Stimulated activated CD8-positive, alpha-beta memory T cell treated with anti-CD3 and anti-CD28 coated beads, Interleukin-15, amount 100 ng/mL, for 24 hours (primary cell): ENCODE measurements at regions not wholly inside any gene's neighbourhood (a gene's known extent, or its start where the extent isn't known, plus 50 kb on each side); places are given as distances from the start of the nearest gene placed in this dataset.

ENCODE experiments used
- DNase-seq: peaks from one replicate; pipeline ENCODE4 v3.0.0-alpha.2; 2020; ENCODE audit warnings: low read depth

DNA sequence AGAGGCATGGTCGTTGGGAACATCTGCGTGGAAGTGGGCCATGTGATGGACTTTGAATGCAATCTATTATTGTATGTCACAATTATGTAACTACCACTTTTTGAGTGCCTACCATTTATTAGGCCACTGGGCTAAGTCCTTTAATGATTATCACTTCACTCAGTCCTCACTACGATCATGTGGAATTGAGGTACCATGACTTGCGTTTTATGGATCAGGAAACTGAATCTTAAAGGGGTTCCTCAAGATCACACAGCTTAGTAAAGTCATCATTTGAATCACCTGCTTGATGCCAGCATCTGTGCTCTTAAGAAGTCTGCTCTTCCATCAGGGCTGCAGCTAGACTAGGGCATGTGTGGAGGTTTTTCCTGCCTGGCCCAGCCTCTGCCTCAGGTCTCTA is 136.7 kb downstream of the DAD1 start:
- DNase-seq = no peak

DNA sequence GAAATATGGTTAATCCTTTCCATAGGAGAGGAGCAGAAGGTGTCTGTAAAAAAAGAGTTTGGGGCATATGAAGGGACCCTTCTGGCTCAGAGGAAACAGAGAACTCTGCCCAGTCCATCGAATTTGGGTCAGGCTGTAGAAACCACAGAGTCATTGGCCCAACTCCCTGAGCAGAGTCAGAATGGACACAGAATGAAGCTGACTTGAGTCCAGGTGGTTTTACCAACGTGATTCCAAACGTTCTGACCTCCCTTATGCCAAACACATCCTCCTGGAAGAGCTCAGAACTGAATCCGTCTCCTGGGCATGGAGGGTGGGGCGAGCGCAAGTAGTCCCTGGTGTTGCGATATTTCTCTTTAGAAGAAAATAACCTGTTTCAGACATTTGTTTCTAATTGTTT is 138.8 kb downstream of the DAD1 start:
- DNase-seq = no peak

DNA sequence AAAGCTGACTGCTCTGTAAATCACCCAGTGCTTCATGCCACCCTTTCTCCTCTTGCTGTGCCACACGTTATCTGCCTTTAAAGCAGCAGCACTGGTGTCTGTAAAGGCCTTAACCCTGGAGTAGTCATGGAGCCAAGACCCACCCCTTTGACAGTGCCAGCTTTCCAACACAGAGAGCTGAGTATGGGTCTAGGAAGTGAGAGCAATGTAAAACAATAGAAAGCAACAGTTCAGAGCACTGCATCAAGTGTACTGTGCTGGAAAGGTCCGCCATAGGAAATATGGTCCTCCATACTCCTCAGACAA is 139.5 kb downstream of the DAD1 start:
- DNase-seq = no peak

DNA sequence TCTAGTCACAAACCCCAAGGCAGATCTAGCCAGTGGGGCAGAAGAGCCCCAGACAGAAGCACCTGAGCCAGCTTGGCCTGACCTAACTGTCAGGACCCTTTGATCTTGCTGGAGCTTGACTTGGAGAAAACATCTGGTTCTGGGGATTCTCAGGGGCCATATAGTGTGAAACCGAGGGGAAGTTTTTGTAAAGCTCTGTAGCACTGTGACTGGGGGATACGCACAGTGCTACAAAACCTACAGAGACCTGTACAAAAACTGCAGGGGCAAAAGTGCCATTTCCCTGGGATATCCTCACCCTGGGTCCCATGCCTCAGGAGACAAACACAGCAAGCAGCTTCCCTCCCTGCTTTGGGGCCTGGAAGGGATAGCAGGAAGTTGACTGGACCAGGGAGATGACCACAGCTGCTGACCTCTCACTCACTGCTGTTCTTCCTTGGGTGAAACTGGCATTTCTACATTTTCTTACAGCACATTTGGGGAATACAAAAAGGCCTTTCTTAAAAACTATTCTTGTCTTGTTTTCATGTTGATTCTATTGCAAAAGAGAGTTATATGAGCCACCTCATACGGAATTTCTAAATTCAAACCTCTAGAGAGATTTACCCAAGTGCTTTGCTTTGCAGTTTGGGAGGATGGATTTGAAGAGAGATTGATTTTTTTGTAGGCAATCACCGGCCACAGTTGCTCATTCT is 140.0 kb downstream of the DAD1 start:
- no peak for DNase-seq

DNA sequence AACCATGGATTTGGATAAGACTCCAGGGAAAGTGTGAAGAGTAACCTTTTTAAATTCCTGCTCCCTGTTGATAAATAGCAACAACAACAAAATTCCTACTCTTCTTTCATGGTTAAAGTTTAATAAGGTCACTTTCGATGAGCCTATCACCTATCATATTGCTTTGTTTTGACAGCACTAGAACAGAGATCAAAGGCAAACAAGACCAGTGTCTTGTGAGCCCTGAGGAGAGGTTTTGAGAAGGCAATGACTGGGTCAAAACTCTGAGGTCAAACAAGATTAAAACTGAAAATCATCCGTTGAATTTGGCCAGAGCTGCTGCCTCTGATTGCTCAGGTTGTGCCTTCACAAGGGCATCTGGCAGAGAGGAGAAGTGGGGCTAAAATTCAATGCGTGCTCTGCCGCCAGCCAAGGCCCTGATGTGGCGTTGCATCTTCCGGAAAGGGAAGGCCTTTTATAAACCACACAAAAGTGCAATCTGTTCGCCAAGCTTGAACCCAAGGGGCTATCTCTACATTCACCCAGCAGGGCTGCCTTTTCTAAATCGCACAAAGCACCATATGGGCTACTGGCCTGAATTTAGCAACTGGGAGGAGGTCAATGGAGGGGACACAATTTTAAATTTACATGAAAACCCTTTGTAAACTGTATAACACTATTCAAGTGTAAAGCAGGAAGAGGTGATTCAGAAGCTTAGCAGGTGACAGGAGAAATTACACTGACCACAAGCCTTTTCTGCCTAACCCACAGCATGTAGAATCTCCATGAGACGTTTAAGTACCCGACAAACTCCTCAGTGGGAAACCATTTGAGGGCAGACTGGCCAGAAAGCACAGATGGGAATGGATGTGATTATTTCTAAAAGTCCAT is 140.8 kb downstream of the DAD1 start:
- DNase-seq = no peak

DNA sequence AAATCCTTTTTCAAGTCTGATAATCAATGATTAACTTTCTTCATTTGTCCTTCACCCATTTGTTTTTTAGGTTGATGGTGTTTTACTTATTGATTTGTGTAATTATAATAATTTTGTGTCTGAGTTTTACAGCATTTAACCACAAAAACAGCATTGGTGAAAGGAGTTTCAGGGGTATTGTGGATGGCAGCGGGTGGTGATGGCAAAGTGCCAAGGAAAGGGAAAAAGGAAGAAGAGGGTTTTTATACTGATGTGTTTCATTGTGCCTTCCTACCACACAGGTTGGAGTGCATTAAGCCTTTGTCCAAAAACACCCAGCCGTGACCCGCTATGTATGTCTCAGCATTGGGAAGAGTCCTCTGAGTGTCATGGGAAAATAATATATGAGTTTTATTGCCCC is 150.3 kb downstream of the DAD1 start:
- DNase-seq = no peak

DNA sequence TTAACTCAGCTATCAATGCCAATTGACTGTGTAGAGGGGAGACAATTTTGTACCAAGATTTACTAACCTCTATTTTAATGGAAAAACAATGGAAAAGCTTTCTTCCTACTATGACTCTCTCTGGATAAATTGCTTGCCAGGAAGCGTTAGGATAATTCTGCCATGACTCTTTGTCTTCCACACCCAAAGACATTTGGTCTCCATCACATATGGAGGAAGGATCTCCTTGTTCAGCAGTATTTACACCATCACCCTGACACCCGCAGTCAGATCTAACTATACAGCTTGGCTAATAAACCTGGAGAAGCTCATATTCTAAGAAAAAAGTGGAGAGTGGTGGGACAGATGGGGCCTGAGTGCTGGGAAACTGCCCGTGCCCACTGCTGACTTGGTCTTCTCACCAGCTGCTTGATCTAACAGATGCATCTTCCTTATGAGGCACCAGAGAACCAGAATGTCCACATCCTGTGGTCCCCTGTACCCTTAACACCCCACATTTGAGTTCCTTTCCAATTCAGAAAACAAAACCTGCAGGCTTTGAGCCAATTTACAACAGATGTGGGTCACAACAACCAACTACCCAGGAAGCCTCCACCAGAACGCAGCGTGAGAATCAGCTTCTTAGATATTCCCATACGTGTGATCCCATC is 154.0 kb downstream of the DAD1 start:
- no peak for DNase-seq

DNA sequence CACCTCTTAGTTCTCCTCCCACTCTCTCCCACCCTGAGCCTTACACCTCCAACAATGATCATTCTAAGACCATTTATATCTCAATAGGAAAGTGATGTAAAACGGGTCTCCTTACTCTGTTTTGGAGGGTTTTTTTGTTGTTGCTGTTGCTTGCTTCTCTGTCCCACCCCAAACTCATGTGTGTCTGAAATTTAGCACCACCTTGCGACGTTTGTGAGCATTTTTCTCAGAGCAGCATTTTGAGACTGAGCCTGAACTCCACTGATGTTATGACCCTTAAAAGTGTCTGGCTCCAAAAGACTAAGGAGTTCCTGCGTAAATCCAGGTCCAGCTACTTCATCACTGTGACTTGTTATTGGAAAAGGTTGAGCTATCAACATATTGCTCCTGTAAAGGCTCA is 155.0 kb downstream of the DAD1 start:
- no peak for DNase-seq

DNA sequence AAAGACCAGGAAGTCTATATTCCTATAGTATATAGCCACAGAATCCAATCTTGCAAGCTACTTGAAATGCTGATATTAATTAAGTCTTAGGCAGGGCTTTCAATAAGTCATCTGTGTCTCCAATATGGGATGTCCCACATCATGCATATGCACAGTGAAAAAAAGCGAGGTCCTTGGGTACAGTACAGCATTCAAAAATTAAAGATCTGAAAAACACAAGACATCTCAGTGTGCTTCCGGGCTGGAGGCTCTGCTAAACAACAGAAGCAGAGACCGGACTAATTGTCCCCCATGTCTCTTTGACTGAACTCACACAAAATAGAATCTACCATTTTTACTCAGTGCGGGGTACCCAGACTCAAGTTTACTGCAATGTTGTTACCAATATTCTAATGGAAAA is 156.0 kb downstream of the DAD1 start:
- no peak for DNase-seq

DNA sequence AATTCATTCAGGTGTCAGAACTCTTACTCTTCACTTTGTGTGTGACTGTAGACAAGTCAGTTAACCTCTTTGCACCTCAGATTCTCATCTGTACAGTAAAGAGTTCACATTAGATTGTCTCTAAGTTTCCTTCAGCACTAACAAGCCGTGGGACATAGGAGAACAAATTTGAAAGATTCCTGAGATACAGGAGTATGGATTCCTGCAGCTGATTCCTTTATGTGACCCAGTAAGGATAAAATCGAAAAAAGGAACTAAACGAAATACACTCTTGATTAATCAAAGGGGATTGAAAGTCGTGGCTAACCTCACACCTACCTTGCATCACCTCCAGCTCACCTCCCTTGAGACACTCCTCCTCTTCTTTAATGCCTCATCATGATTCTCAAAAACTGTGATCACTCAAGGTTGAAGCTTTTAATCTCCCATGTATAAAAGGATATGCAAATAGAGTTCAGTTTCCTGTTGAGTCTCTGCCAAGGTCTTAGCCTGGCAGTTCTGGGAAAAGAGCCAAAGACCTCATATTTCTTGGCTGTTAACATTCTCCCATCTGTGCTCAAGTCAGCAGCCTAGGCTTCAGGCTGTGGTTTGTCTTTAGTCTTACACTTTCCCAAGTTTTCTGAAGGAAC is 156.6 kb downstream of the DAD1 start:
- no peak for DNase-seq

DNA sequence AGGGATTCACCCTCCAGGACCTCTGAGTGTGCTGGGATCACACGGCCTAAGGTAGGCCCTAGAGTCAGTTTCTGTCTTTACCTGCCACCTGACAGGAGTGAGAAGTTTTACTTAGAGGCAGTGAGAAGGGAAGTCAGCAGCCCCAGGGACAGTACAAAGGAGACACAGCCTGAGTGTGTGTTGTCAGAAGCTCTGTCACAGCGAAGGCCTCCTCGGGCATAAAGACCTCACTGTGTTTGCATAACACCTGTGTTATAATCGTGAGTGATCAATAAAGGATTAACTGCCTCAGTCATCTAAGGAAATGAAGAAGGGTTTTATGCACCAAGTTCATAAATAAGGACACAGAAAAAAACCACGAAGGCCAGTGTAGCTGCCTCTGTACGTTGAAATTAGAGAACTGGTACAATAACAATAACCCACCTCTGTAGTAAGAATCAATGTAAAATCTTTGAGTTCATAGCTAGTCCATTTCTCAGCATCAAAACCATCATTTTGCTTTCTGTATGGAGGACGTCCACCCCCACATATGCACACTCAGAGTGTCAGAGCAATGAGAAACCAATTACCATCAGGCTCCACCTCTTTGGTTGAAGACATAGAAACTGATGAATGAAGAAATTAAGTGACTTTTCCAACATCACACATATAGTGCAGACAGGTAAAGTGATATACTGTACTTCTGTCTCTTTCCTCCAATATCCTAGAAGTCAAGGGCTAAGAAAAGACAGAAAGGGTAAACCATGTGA is 159.3 kb downstream of the DAD1 start:
- no peak for DNase-seq

DNA sequence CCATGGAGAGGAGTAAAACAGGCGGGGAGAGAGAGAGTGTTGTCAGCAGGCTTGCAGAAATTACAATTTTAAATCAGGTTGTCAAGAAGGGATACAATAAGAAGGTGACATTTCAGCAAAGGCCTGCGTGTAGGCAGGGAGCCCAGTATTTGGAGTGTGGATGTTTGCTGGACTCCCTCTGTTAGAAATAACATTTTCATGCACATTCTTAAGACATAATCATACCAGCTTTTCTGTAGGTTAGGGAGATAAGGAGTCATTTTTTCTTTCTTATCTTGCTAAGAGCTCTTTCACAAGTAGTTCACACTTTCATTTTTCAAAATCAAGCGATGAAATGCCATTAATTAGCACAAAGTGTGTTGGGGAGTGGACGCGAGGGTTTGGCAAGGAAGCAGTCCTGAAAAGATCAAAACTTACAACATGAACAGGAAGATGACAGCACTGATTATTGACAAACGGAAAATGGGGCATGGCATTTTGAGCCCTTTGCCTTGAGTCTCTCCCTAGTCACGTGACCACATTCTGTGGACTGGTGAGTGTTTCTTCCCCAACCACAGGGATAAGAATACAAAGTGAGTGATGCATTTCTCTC is 160.2 kb downstream of the DAD1 start:
- no peak for DNase-seq

DNA sequence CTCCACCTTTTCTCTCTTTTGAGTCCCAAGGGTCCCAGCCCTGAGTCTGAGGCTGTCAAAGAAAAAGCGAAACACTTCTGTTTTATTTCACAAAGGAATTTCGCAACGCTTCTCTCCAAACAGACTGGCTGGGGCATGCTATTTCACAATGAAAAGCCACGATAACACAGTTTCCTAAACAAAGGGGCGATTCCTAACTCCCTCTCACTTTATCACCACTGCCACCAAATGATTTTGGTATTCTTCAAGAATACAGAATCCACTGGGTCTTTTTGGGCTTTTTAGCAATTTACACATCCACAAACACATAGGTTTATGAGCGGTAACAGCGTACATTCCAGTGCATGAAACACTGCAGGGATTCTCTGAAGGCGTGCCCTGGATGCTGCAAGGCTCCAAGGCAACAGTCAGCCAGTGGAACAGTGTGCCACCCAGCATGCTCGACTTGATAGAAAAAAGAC is 161.2 kb downstream of the DAD1 start:
- DNase-seq = no peak

DNA sequence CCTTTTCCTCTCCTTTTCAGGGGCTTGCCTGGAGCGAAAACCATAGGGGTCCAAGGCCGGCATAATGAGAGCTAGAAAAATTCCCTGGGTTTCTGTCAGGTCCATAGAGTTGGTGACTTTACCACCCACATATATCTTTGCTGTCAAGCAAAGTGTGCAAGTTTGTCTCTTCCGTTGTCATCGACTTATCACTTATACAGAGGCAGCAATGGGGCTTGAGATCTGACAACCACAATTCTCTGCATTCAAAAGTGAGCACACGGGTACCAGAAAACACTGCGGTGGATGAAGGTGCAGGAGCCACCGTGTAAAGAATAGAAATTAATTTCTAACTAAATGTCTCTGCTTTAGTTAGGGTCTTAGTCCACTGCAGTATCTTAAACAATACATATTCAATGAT is 162.3 kb downstream of the DAD1 start:
- no peak for DNase-seq

DNA sequence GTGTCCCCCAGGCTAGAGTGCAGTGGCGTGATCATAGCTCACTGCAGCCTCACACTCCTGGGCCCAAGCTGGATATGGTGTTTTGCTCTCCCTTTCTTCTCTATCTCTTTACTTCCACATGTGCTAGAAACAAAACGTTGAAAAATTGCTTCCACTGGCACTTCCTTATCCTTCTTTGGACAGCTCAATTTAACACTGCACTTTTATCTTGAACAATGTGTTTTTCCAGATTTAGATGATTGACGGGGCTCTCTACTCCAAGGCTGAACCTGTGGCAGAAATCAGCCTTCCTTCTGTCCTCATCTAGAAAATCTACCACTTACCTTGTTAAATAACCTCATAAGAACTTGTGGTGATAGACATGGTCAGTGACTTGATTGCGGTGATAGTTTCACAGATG is 165.1 kb downstream of the DAD1 start:
- no peak for DNase-seq

DNA sequence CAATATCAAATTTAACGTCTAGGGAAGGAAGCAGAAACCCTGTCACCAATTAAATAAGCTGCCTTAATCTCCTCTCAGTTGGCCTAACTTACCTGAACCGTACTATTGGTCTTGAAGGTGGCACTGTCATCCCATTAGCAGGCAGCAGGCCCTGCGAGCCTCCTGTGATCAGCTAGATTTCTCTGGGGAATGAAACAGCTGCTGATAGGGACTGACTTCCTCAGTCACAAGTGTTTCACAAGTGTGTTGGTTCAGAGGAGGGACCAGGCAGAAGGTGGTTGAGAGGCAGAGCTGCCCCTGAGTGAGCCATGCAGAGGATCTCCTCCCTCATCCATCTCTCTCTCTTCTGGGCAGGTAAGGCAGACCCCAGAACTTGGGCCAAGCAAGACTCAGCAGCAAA is 166.8 kb downstream of the DAD1 start:
- no peak for DNase-seq

DNA sequence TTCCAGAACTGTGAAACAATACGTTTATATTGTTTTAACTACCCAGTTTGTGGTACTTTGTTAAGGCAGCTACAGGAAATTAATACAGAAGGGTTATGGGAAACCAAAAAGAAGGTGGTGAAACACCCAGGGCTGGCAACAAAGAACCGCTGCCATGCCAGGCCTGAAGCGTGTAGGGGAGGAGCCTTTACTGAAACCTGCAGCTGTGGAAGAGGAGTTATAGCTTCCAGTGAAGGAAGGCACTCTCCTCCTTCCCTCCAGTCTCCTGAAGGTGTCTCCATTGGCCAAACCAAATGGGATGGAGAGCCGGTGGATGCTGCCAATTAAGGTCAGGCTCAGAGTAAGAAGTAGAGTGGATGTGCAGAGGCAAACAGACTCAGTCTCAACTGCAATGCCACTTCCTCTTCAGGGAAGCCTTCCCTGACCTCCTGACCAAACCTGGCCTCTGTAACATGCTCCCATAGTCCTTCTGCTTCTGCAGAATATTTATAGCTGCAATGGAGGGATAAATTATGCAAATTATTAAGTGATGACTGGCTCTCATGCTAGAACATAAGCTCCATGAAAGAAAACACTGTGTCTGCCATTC is 168.3 kb downstream of the DAD1 start:
- DNase-seq = no peak

DNA sequence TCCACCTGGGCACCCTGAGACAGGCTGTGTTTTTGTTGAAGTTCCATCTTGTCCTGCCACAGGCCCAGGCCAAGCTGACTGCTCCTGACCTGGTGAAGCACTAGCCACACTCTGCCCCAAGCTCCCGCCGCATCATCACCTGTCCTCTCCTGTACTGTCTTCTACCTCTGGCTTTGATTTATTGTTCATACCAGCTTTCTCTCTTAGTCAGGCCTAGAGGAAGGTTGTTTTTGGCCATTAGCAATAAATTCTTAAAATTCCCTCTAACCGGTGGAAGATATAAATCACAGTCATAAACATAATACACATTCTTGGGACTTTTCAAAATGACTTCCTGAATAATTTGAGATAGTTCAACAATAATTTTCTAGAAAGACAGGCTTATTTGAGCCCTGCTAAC is 169.4 kb downstream of the DAD1 start:
- no peak for DNase-seq

DNA sequence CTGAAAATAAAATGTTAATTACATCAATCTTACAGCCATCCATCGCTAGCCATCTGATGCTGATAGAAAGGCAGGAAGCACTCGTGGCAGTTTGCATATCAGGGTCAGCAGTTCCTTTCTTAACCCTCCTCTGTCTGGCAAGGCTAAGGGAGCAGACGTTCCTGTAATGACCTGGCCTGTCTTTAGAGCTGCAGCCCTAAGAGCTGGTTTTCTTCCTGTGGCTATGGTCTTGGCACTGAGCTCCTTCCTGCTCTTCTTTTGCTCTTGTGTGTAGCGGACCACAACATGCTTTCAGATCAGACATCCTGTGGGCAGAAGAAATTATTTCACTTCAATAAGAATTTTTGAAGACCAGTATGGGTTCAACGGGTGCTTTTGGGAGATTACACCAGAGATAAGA is 170.4 kb downstream of the DAD1 start:
- DNase-seq = no peak

DNA sequence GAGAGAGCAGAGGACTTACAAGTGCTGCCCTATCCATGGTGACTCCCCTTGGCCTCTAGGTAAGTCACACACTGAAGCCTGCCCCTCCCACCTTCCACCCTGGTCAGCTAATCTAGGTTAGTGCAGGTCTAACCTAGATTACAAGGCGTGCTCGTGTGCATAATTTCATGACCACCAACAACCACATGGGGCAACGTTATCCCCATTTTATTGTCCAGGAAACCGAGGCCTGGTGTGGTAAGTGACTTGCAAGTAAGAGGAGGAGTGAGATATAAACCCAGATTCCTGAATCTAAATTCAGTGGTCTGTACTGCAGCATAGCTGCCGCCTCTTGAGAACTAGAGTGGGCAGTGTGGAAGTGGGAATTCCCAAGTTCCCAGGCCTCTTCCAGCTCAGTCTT is 171.1 kb downstream of the DAD1 start:
- no peak for DNase-seq

DNA sequence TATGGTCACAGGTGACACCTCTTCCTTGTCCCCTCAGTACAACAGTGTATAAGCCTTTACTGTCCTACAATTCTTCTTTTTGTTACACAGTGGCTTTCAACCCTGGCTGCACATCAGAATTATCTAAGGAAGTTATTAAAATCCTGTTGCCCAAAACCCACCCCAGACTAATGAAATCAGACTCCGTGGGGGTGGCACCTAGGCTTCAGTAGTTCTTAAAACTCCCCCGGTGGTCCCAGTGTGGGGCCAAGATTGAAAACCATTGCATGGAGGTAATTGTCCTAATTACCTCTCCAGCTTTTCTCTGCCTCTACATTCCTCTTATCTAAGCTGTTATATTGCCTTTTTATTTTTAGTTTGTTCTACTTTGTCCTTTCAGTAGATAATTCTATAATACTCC is 172.8 kb downstream of the DAD1 start:
- DNase-seq = no peak
